Tibial nerve (tissue), 4 donors: ENCODE measurements at regions not wholly inside any gene's neighbourhood (a gene's known extent, or its start where the extent isn't known, plus 50 kb on each side); places are given as distances from the start of the nearest gene placed in this dataset.

Experiments
- EP300 ChIP-seq, 2 donors: sonication (generic); formaldehyde crosslinking; IDR thresholded peaks; one replicate each; pipeline ENCODE4 v1.6.1; 2017; ENCODE audit warnings: antibody characterized with exemption in 2 of 2, mild to moderate bottlenecking in 1 of 2
- POLR2A ChIP-seq, 2 donors: fragments of 450-650 bp; IDR thresholded peaks; one replicate each; pipeline ENCODE4 v1.6.1; 2017; ENCODE audit warnings: antibody characterized with exemption in 2 of 2, mild to moderate bottlenecking in 2 of 2, moderate library complexity in 2 of 2
- TF ChIP-seq, protein P1 (sequence below), 5 experiments: fragments of 200-600 bp in 3 of 5; fragments of 450-650 bp in 2 of 5; sonication (generic) in 3 of 5; IDR thresholded peaks; one replicate each; pipeline ENCODE4 v1.5.1; 2016 to 2019; ENCODE audit warnings: antibody characterized with exemption in 5 of 5, mild to moderate bottlenecking in 3 of 5, moderate library complexity in 2 of 5

DNA sequence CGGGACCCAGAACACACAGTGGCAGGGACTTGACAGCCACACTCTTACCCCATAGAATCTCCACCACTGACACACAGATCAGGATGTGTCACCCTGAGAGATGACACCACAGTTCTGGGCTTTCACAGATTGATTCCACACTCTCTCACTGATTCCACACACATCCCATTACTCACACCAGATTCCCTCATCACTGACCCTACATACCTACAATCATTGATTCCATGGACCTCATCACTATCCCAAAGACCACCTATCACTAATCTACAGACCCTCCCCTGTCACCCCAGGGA, 57.6 kb upstream of the ZNF527 start:
- TF ChIP-seq, protein P1, sequence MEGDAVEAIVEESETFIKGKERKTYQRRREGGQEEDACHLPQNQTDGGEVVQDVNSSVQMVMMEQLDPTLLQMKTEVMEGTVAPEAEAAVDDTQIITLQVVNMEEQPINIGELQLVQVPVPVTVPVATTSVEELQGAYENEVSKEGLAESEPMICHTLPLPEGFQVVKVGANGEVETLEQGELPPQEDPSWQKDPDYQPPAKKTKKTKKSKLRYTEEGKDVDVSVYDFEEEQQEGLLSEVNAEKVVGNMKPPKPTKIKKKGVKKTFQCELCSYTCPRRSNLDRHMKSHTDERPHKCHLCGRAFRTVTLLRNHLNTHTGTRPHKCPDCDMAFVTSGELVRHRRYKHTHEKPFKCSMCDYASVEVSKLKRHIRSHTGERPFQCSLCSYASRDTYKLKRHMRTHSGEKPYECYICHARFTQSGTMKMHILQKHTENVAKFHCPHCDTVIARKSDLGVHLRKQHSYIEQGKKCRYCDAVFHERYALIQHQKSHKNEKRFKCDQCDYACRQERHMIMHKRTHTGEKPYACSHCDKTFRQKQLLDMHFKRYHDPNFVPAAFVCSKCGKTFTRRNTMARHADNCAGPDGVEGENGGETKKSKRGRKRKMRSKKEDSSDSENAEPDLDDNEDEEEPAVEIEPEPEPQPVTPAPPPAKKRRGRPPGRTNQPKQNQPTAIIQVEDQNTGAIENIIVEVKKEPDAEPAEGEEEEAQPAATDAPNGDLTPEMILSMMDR (IDR thresholded peaks at IDR 0.05), result no peak
- TF ChIP-seq POLR2A (IDR thresholded peaks at IDR 0.05), result no peak
- no peak for TF ChIP-seq EP300 (IDR thresholded peaks at IDR 0.05)
